ENCODE measurements at regions not wholly inside any gene's neighbourhood (a gene's known extent, or its start where the extent isn't known, plus 50 kb on each side); places are given as distances from the start of the nearest gene placed in this dataset.

GRCh38 chr14:42173206-42173605, 566.5 kb downstream of the LRFN5 start:
- CTCF ChIA-PET, result no interaction called here
- POLR2A ChIA-PET, result no interaction called here
- Histone ChIP-seq H3K9me2 (no peaks in the 10 kb centered on the region), H3F3A (replicated peaks; ENCODE audit: insufficient read depth) (no peaks in the 10 kb centered on the region), H3K36me3 (replicated peaks in 1 of 2; ENCODE audit: control insufficient read depth in 1 of 2, insufficient read depth in 2 of 2, low read length in 1 of 2) (no peaks in the 10 kb centered on the region), H3K4me1 (ENCODE audit: control insufficient read depth in 1 of 2, insufficient read depth in 2 of 2, low read depth in 1 of 2, low read length in 1 of 2) (no peaks in the 10 kb centered on the region), H4K20me1 (ENCODE audit: insufficient read depth) (no peaks in the 10 kb centered on the region), H3K79me2 (ENCODE audit: insufficient read depth) (no peaks in the 10 kb centered on the region), H2AFZ (ENCODE audit: low read depth) (no peak overlapping the region), H3K4me3 (ENCODE audit: low read depth in 2 of 2, low read length in 1 of 2) (no peak overlapping the region), H3K27me3 (ENCODE audit: insufficient read depth) (no peaks in the 10 kb centered on the region), H3K27ac (ENCODE audit: low read depth in 2 of 2, low read length in 1 of 2) (no peak overlapping the region), H3K9me3 (no peaks in the 10 kb centered on the region), H3K9ac (no peak overlapping the region), H3K4me2 (no peak overlapping the region)
- TF ChIP-seq YY1 (IDR thresholded peaks at IDR 0.05; ENCODE audit: low read depth) (no peak), CTCF (IDR thresholded peaks at IDR 0.05) (no peak), RFX5 (IDR thresholded peaks at IDR 0.05; ENCODE audit: low read length) (no peak), TCF12 (IDR thresholded peaks at IDR 0.05) (no peak), REST (IDR thresholded peaks at IDR 0.05; ENCODE audit: low read depth, low read length) (no peak), ELF1 (IDR thresholded peaks at IDR 0.05) (no peak), FOXM1 (IDR thresholded peaks at IDR 0.05; ENCODE audit: low read depth) (no peak), JUND (IDR thresholded peaks at IDR 0.05) (no peak), ZBTB33 (IDR thresholded peaks at IDR 0.05; ENCODE audit: borderline replicate concordance, low read depth) (no peak), RCOR1 (IDR thresholded peaks at IDR 0.05; ENCODE audit: low read length) (no peak), MEF2A (IDR thresholded peaks at IDR 0.05; ENCODE audit: borderline replicate concordance, low read depth) (no peak)
- WGBS (ENCODE audit: low lambda C conversion rate), result 0% methylated on average over 1 of the region's 1 CpG
- DNase-seq, result no peak

- Histone ChIP-seq H3K27ac (ENCODE audit: low read depth in 2 of 2, low read length in 1 of 2) (no peak overlapping the region), H3K4me2 (no peak overlapping the region), H2AFZ (ENCODE audit: low read depth) (no peak overlapping the region), H3K9ac (no peak overlapping the region), H3K4me3 (ENCODE audit: low read depth in 2 of 2, low read length in 1 of 2) (no peak overlapping the region), H3K79me2 (ENCODE audit: insufficient read depth) (no peaks in the 10 kb centered on the region), H3K27me3 (ENCODE audit: insufficient read depth) (no peaks in the 10 kb centered on the region), H3K9me2 (no peaks in the 10 kb centered on the region), H3F3A (replicated peaks; ENCODE audit: insufficient read depth) (no peaks in the 10 kb centered on the region), H3K4me1 (ENCODE audit: control insufficient read depth in 1 of 2, insufficient read depth in 2 of 2, low read depth in 1 of 2, low read length in 1 of 2) (no peaks in the 10 kb centered on the region), H4K20me1 (ENCODE audit: insufficient read depth) (no peaks in the 10 kb centered on the region), H3K9me3 (no peaks in the 10 kb centered on the region), H3K36me3 (replicated peaks in 1 of 2; ENCODE audit: control insufficient read depth in 1 of 2, insufficient read depth in 2 of 2, low read length in 1 of 2) (no peaks in the 10 kb centered on the region)
- 10% methylated on average over 1 of the region's 1 CpG for WGBS (ENCODE audit: low lambda C conversion rate)
- POLR2A ChIA-PET, result no interaction called here
- CTCF ChIA-PET, result no interaction called here
- no peak for DNase-seq
- TF ChIP-seq JUND (IDR thresholded peaks at IDR 0.05) (no peak), USF2 (IDR thresholded peaks at IDR 0.05; ENCODE audit: borderline replicate concordance, low read depth, low read length) (no peak), GATA2 (CRISPR knock-in tag; IDR thresholded peaks at IDR 0.05) (no peak), RAD21 (IDR thresholded peaks at IDR 0.05; ENCODE audit: low read length) (no peak), FOXJ3 (CRISPR knock-in tag; IDR thresholded peaks at IDR 0.05) (no peak), ELF1 (IDR thresholded peaks at IDR 0.05) (no peak)
Measured at GRCh38 chr14:42172304-42172703, 565.6 kb downstream of the LRFN5 start.

Measured in SK-N-SH (cell line).